ENCODE measurements at regions not wholly inside any gene's neighbourhood (a gene's known extent, or its start where the extent isn't known, plus 50 kb on each side); places are given as distances from the start of the nearest gene placed in this dataset.

DNA sequence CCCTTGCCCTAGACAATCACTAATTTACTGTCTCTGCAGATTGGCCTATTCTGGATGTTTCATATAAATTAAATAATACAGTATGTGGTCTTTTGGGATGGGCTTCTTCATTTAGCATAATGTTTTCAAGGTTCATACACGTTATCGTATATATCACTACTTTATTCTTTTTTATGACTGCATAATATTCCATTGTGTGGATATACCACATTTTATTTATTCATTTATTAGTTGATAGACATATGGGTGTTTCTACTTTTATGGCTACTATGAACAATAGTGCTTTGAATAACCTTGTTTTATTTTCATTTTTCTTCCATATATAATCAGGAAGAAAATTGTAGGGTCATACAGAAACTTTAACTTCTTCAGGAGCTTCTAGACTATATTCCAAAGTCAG is 108.5 kb upstream of the PAPPA start:
- Histone ChIP-seq H3K9me3 (ENCODE audit: control insufficient read depth in 4 of 4, low read length in 3 of 4) (no peaks in the 10 kb centered on the region), H3K4me1 (ENCODE audit: control insufficient read depth in 4 of 4, insufficient read depth in 4 of 4, low read length in 3 of 4) (peaks cover 0 to 9% (median 6%) of the 10 kb centered on the region in 4 donors), H3K27ac (ENCODE audit: low read depth in 1 of 2, low read length in 2 of 2) (no peak overlapping the region), H3K36me3 (ENCODE audit: control insufficient read depth in 4 of 4, insufficient read depth in 3 of 4, low read depth in 1 of 4, low read length in 3 of 4) (no peaks in the 10 kb centered on the region), H3K4me3 (ENCODE audit: low read depth in 1 of 3, low read length in 3 of 3) (no peak overlapping the region), H3K9ac (ENCODE audit: low read depth in 1 of 2, low read length in 2 of 2) (no peak overlapping the region), H3K27me3 (ENCODE audit: control insufficient read depth in 4 of 4, insufficient read depth in 4 of 4, low read length in 3 of 4) (no peaks in the 10 kb centered on the region)
- TF ChIP-seq RXRA (IDR thresholded peaks at IDR 0.05): no peak
- WGBS: 93% methylated on average over 2 of the region's 2 CpGs
- no peak for DNase-seq (ENCODE audit: low spot score)

DNA sequence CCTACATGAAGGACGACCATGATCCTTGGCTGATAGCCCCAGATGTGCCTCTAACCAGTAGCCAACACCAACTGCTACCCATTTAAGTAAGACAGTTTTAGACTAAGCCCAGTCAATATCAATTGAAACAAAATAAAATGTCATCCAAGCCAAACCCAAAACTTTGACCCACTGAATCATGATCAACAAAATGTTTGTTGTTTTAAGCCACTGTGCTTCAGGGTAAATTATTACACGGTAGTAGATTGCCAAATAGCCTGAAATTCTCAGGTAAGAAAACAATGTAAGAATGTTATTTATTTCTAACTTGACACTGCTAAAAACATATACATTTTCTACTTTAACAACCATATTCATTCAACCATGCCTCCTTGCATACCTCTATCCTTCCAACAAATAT is 105.5 kb upstream of the PAPPA start:
- Histone ChIP-seq H3K36me3 (ENCODE audit: control insufficient read depth in 4 of 4, insufficient read depth in 3 of 4, low read depth in 1 of 4, low read length in 3 of 4) (no peaks in the 10 kb centered on the region), H3K4me3 (ENCODE audit: low read depth in 1 of 3, low read length in 3 of 3) (no peak overlapping the region), H3K27ac (ENCODE audit: low read depth in 1 of 2, low read length in 2 of 2) (no peak overlapping the region), H3K9me3 (ENCODE audit: control insufficient read depth in 4 of 4, low read length in 3 of 4) (no peaks in the 10 kb centered on the region), H3K9ac (ENCODE audit: low read depth in 1 of 2, low read length in 2 of 2) (no peak overlapping the region), H3K27me3 (ENCODE audit: control insufficient read depth in 4 of 4, insufficient read depth in 4 of 4, low read length in 3 of 4) (no peaks in the 10 kb centered on the region), H3K4me1 (ENCODE audit: control insufficient read depth in 4 of 4, insufficient read depth in 4 of 4, low read length in 3 of 4) (peaks cover 0 to 9% (median 6%) of the 10 kb centered on the region in 4 donors)
- TF ChIP-seq, protein P1, sequence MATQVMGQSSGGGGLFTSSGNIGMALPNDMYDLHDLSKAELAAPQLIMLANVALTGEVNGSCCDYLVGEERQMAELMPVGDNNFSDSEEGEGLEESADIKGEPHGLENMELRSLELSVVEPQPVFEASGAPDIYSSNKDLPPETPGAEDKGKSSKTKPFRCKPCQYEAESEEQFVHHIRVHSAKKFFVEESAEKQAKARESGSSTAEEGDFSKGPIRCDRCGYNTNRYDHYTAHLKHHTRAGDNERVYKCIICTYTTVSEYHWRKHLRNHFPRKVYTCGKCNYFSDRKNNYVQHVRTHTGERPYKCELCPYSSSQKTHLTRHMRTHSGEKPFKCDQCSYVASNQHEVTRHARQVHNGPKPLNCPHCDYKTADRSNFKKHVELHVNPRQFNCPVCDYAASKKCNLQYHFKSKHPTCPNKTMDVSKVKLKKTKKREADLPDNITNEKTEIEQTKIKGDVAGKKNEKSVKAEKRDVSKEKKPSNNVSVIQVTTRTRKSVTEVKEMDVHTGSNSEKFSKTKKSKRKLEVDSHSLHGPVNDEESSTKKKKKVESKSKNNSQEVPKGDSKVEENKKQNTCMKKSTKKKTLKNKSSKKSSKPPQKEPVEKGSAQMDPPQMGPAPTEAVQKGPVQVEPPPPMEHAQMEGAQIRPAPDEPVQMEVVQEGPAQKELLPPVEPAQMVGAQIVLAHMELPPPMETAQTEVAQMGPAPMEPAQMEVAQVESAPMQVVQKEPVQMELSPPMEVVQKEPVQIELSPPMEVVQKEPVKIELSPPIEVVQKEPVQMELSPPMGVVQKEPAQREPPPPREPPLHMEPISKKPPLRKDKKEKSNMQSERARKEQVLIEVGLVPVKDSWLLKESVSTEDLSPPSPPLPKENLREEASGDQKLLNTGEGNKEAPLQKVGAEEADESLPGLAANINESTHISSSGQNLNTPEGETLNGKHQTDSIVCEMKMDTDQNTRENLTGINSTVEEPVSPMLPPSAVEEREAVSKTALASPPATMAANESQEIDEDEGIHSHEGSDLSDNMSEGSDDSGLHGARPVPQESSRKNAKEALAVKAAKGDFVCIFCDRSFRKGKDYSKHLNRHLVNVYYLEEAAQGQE (IDR thresholded peaks at IDR 0.05): peak; percentile 18
- TF ChIP-seq YY1 (IDR thresholded peaks at IDR 0.05): peak; percentile 61
- peak in 1 of 2 donors; percentile 38 for TF ChIP-seq JUND (IDR thresholded peaks at IDR 0.05)
- TF ChIP-seq RAD21 (IDR thresholded peaks at IDR 0.05): peak in 1 of 2 donors; percentile 23
- peak; percentile 27 for TF ChIP-seq FOXA2 (IDR thresholded peaks at IDR 0.05)
- peak in 1 of 2 donors; percentile 56 for TF ChIP-seq RXRA (IDR thresholded peaks at IDR 0.05)
- peak in 1 of 2 donors; percentile 61 for TF ChIP-seq HNF4A (conservative IDR thresholded peaks at IDR 0.05)
- TF ChIP-seq TAF1 (conservative IDR thresholded peaks at IDR 0.05): no peak
- TF ChIP-seq, protein P2, sequence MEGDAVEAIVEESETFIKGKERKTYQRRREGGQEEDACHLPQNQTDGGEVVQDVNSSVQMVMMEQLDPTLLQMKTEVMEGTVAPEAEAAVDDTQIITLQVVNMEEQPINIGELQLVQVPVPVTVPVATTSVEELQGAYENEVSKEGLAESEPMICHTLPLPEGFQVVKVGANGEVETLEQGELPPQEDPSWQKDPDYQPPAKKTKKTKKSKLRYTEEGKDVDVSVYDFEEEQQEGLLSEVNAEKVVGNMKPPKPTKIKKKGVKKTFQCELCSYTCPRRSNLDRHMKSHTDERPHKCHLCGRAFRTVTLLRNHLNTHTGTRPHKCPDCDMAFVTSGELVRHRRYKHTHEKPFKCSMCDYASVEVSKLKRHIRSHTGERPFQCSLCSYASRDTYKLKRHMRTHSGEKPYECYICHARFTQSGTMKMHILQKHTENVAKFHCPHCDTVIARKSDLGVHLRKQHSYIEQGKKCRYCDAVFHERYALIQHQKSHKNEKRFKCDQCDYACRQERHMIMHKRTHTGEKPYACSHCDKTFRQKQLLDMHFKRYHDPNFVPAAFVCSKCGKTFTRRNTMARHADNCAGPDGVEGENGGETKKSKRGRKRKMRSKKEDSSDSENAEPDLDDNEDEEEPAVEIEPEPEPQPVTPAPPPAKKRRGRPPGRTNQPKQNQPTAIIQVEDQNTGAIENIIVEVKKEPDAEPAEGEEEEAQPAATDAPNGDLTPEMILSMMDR (IDR thresholded peaks at IDR 0.05; ENCODE audit: low read depth, low read length, missing input control): no peak
- TF ChIP-seq, protein P3, sequence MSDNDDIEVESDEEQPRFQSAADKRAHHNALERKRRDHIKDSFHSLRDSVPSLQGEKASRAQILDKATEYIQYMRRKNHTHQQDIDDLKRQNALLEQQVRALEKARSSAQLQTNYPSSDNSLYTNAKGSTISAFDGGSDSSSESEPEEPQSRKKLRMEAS (IDR thresholded peaks at IDR 0.05): no peak
- DNase-seq (ENCODE audit: low spot score): no peak
- WGBS: 34% methylated on average over 2 of the region's 2 CpGs

DNA sequence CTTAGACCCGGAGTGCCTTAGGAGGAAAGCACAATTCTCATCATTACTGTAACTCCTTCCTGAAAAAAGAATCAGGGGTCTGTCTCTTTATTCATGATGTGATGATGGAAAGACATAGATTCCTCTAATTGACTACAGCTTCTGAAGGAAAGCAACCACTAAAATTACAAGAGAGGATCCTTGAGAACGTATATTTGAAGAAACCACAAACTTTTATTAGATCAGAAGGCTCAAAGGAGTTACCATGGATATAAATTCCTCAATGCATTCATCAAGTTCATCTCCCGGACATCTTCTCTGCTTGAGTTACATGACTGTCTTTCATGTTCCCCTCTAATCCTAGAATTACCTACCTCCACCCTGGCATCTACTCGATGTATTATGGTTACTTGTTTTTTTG is 104.1 kb upstream of the PAPPA start:
- H3K27ac ChIP-seq (ENCODE audit: low read depth in 1 of 2, low read length in 2 of 2): no peak overlapping the region
- DNase-seq (ENCODE audit: low spot score): no peak
- no peaks in the 10 kb centered on the region for H3K27me3 ChIP-seq (ENCODE audit: control insufficient read depth in 4 of 4, insufficient read depth in 4 of 4, low read length in 3 of 4)
- TF ChIP-seq, protein P4, sequence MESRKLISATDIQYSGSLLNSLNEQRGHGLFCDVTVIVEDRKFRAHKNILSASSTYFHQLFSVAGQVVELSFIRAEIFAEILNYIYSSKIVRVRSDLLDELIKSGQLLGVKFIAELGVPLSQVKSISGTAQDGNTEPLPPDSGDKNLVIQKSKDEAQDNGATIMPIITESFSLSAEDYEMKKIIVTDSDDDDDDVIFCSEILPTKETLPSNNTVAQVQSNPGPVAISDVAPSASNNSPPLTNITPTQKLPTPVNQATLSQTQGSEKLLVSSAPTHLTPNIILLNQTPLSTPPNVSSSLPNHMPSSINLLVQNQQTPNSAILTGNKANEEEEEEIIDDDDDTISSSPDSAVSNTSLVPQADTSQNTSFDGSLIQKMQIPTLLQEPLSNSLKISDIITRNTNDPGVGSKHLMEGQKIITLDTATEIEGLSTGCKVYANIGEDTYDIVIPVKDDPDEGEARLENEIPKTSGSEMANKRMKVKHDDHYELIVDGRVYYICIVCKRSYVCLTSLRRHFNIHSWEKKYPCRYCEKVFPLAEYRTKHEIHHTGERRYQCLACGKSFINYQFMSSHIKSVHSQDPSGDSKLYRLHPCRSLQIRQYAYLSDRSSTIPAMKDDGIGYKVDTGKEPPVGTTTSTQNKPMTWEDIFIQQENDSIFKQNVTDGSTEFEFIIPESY (IDR thresholded peaks at IDR 0.05): no peak
- TF ChIP-seq NR2F2 (IDR thresholded peaks at IDR 0.05): no peak
- no peak overlapping the region for H3K9ac ChIP-seq (ENCODE audit: low read depth in 1 of 2, low read length in 2 of 2)
- WGBS: 87% methylated on average over 4 of the region's 4 CpGs
- H3K9me3 ChIP-seq (ENCODE audit: control insufficient read depth in 4 of 4, low read length in 3 of 4): no peaks in the 10 kb centered on the region
- H3K4me3 ChIP-seq (ENCODE audit: low read depth in 1 of 3, low read length in 3 of 3): no peak overlapping the region
- peaks cover 0 to 9% (median 6%) of the 10 kb centered on the region in 4 donors for H3K4me1 ChIP-seq (ENCODE audit: control insufficient read depth in 4 of 4, insufficient read depth in 4 of 4, low read length in 3 of 4)
- no peaks in the 10 kb centered on the region for H3K36me3 ChIP-seq (ENCODE audit: control insufficient read depth in 4 of 4, insufficient read depth in 3 of 4, low read depth in 1 of 4, low read length in 3 of 4)

Measured in liver (tissue), 8 donors.